GM06990 (cell line): ENCODE measurements at regions not wholly inside any gene's neighbourhood (a gene's known extent, or its start where the extent isn't known, plus 50 kb on each side); places are given as distances from the start of the nearest gene placed in this dataset.

Source experiments
- DNase-seq: peaks from one replicate; pipeline ENCODE4 v3.0.0-alpha.2; 2011; ENCODE audit not compliant: insufficient read length; ENCODE audit errors: extremely low read depth
- H3K27me3 ChIP-seq: replicated peaks from 2 replicates; pipeline ENCODE4 v1.6.0; 2011; ENCODE audit warnings: low read length; ENCODE audit not compliant: control insufficient read depth, insufficient read depth
- H3K36me3 ChIP-seq: 2 replicates; pipeline ENCODE4 v1.5.1; 2011; ENCODE audit warnings: low read length; ENCODE audit not compliant: control insufficient read depth, insufficient read depth
- H3K4me3 ChIP-seq: replicated peaks from 2 replicates; pipeline ENCODE4 v1.5.1; 2011; ENCODE audit warnings: low read depth, mild to moderate bottlenecking, control low read depth, low read length
- CTCF ChIP-seq: IDR thresholded peaks from 2 replicates; pipeline ENCODE4 v1.5.1; 2011; ENCODE audit warnings: low read length, control low read depth, mild to moderate bottlenecking, inconsistent platforms; ENCODE audit not compliant: insufficient read depth, poor library complexity, severe bottlenecking

DNA sequence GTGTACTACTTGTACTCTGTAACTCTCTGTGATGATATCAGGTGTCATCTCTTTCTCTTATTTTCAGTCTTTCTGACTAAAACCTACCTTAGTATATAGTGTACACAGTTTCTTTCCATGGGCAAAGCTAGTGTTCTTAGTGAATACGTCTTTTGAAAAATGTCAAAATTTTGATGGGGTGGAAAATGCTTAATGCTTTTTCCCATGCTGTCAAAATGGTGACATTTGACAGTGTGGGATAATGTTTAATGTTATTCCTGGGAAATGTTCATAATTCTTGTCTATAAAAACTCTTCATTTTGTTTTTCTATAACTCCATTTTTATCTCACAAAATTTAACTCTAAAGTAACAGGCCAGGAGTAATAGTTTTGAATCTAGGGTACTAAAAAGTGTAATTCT, 742.7 kb upstream of the FOXG1 start:
- H3K4me3 ChIP-seq: no peak overlapping the region
- no peaks in the 10 kb centered on the region for H3K27me3 ChIP-seq
- TF ChIP-seq CTCF: no peak
- H3K36me3 ChIP-seq: no peaks in the 10 kb centered on the region
- DNase-seq: no peak

GRCh38 chr14:28052251-28052650, 714.3 kb upstream of the FOXG1 start:
- Histone ChIP-seq H3K36me3 (no peaks in the 10 kb centered on the region), H3K4me3 (no peak overlapping the region), H3K27me3 (no peaks in the 10 kb centered on the region)
- DNase-seq: no peak
- TF ChIP-seq CTCF: no peak

DNA sequence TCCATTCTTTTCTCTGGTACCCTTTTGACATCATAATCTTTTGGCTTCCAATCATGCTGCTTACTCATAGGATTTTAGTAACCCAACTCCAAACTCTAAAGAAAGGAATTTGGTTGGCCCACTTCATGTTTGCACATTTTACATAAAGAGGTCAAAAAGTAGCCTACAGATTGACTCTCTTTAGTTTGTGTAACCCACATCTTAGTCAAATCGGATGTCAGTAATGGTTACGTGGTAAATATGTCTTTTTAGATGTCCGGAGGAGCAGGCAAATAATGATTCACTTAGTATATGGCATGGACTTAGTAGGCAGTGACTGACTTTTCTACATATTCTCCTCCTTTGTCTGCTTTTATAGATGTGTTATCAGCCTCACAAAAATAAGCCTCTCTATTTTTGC, 711.6 kb upstream of the FOXG1 start:
- TF ChIP-seq CTCF: no peak
- Histone ChIP-seq H3K36me3 (no peaks in the 10 kb centered on the region), H3K27me3 (no peaks in the 10 kb centered on the region), H3K4me3 (no peak overlapping the region)
- DNase-seq: no peak

- H3K27me3 ChIP-seq: no peaks in the 10 kb centered on the region
- DNase-seq: no peak
- no peaks in the 10 kb centered on the region for H3K36me3 ChIP-seq
- TF ChIP-seq CTCF: no peak
- H3K4me3 ChIP-seq: no peak overlapping the region
These were observed 709.0 kb upstream of the FOXG1 start for GRCh38 chr14:28057359-28058296.

- Histone ChIP-seq H3K27me3 (no peaks in the 10 kb centered on the region), H3K4me3 (no peak overlapping the region), H3K36me3 (no peaks in the 10 kb centered on the region)
- no peak for DNase-seq
- TF ChIP-seq CTCF: no peak
These were observed 707.3 kb upstream of the FOXG1 start for GRCh38 chr14:28059254-28059653.

GRCh38 chr14:28061006-28061405, 705.6 kb upstream of the FOXG1 start:
- Histone ChIP-seq H3K36me3 (no peaks in the 10 kb centered on the region), H3K27me3 (no peaks in the 10 kb centered on the region), H3K4me3 (no peak overlapping the region)
- TF ChIP-seq CTCF: no peak
- DNase-seq: no peak
